RCC 7860 (cell line): ENCODE measurements at regions not wholly inside any gene's neighbourhood (a gene's known extent, or its start where the extent isn't known, plus 50 kb on each side); places are given as distances from the start of the nearest gene placed in this dataset.

Experiments used
- DNase-seq: peaks from one replicate; pipeline ENCODE4 v3.0.0-alpha.2; 2015; ENCODE audit warnings: low spot score
- FAIRE-seq: peaks from 2 replicates; lab custom pipeline; 2012; peaks lifted over from hg19 to GRCh38; lab: Jason Lieb, UNC

- FAIRE-seq: no peak
Observed at GRCh38 chrY:10032516-10033140, 504.9 kb downstream of the TSPY10 start.

DNA sequence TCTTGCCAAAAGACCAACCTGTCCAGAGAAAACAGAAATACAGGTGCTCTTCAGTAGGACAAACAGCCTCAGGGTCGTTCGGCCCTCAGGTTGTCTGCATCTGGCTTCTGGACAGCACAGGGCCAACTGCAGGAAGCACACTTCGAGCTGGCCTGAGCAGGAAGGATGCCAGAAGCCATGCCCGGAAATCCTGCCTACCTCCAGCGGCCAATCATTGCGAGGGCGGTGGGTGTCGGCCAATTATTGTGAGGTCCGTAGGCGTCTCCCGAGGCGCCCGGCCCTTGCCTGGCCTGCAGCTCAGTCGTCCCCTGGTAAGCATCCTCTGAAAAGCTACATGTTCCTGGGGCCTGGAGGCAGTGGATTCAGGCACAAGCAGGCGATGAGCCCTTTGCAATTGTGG lies 507.5 kb downstream of the TSPY10 start:
- no peak for FAIRE-seq
- DNase-seq: no peak

More at GRCh38 chrY:10032516-10033140, 504.9 kb downstream of the TSPY10 start:
- no peak for DNase-seq

- peak; percentile 53 for DNase-seq
- FAIRE-seq: no peak
Observed at GRCh38 chrY:10037856-10038255, 510.2 kb downstream of the TSPY10 start.
